ENCODE measurements at regions not wholly inside any gene's neighbourhood (a gene's known extent, or its start where the extent isn't known, plus 50 kb on each side); places are given as distances from the start of the nearest gene placed in this dataset.

DNA sequence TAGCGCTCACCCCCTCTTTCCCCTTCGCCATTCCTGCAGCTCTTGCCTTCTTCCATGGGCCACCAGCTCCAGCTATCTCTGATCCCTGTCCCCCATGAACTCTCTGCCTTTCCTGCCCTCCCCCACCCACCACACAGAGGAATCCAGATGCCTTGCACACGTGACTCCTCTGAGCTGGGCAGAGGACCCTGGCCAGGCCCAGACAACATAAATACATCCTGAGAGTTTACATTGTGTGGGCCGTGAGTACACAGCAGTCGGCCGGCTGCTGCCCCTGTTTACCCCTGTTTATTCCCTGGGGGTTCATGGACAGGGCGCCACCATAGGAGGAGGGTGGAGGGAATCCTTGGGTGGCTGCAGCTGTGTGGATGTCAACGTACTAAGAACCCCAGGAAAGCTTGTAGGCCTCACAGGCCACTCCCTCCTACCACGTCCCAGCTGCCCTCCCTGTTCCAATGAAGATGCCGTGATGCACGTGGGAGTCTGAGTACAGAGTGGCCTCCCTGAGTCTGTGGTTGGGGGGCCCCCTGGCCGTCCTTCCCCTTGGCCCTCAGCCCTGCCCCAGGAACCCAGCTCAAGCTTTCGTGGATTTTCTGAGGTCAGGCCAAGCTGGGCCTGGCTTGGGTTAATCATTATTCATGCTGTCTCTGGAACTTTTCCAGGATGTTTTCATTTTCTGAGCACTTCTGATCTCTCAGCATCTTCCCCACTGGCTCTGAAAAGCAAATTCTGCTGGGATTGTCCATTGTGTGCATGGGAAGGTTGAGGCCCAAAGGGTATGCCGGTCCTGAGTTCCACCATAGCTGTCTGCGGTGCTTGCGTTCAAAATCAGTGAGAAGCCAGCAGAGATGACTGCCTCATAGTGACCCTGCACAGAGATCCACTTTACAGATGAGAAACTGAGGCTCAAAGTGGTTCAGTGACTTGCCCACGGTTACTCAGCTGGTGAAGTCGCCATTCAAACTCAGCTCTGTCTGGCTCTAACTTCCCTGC lies 136.3 kb downstream of the MRPL14 start:
- no peaks in the 10 kb centered on the region for H3K9me2 ChIP-seq (replicated peaks; ENCODE audit: insufficient read depth, low read length)
- H3K9me3 ChIP-seq (ENCODE audit: insufficient read depth, low read length): no peaks in the 10 kb centered on the region
- no peak overlapping the region for H3K4me2 ChIP-seq (ENCODE audit: low read depth, low read length, poor library complexity, severe bottlenecking)
- H3K4me3 ChIP-seq (ENCODE audit: insufficient read depth, low read length, poor library complexity, severe bottlenecking): no peak overlapping the region
- no peaks in the 10 kb centered on the region for H3K36me3 ChIP-seq (ENCODE audit: low read length)
- no peak overlapping the region for H2AFZ ChIP-seq (ENCODE audit: low read depth, low read length, severe bottlenecking)
- H3K9ac ChIP-seq (ENCODE audit: low read length): no peak overlapping the region
- no peaks in the 10 kb centered on the region for H3K79me2 ChIP-seq (ENCODE audit: insufficient read depth, low read length)
- no peaks in the 10 kb centered on the region for H3F3A ChIP-seq (ENCODE audit: insufficient read depth)
- no peaks in the 10 kb centered on the region for H3K27me3 ChIP-seq (ENCODE audit: low read length)
- H3K27ac ChIP-seq (ENCODE audit: low read depth, low read length): no peak overlapping the region
- H4K20me1 ChIP-seq (ENCODE audit: low read depth, low read length): no peaks in the 10 kb centered on the region
- TF ChIP-seq EZH2phosphoT487 (conservative IDR thresholded peaks at IDR 0.05; ENCODE audit: low read length): no peak
- TF ChIP-seq, protein P1, sequence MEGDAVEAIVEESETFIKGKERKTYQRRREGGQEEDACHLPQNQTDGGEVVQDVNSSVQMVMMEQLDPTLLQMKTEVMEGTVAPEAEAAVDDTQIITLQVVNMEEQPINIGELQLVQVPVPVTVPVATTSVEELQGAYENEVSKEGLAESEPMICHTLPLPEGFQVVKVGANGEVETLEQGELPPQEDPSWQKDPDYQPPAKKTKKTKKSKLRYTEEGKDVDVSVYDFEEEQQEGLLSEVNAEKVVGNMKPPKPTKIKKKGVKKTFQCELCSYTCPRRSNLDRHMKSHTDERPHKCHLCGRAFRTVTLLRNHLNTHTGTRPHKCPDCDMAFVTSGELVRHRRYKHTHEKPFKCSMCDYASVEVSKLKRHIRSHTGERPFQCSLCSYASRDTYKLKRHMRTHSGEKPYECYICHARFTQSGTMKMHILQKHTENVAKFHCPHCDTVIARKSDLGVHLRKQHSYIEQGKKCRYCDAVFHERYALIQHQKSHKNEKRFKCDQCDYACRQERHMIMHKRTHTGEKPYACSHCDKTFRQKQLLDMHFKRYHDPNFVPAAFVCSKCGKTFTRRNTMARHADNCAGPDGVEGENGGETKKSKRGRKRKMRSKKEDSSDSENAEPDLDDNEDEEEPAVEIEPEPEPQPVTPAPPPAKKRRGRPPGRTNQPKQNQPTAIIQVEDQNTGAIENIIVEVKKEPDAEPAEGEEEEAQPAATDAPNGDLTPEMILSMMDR (IDR thresholded peaks at IDR 0.05; ENCODE audit: insufficient read depth, low read length, poor library complexity, severe bottlenecking): no peak

GRCh38 chr6:43990275-43990626 lies 137.0 kb downstream of the MRPL14 start:
- Histone ChIP-seq H3K36me3 (ENCODE audit: low read length) (no peaks in the 10 kb centered on the region), H3K4me3 (ENCODE audit: insufficient read depth, low read length, poor library complexity, severe bottlenecking) (no peak overlapping the region), H3K4me2 (ENCODE audit: low read depth, low read length, poor library complexity, severe bottlenecking) (no peak overlapping the region), H4K20me1 (ENCODE audit: low read depth, low read length) (no peaks in the 10 kb centered on the region), H3K9ac (ENCODE audit: low read length) (no peak overlapping the region), H3K9me3 (ENCODE audit: insufficient read depth, low read length) (no peaks in the 10 kb centered on the region), H3F3A (ENCODE audit: insufficient read depth) (no peaks in the 10 kb centered on the region), H2AFZ (ENCODE audit: low read depth, low read length, severe bottlenecking) (no peak overlapping the region), H3K27me3 (ENCODE audit: low read length) (no peaks in the 10 kb centered on the region), H3K79me2 (ENCODE audit: insufficient read depth, low read length) (no peaks in the 10 kb centered on the region), H3K27ac (ENCODE audit: low read depth, low read length) (no peak overlapping the region), H3K9me2 (replicated peaks; ENCODE audit: insufficient read depth, low read length) (no peaks in the 10 kb centered on the region)
- TF ChIP-seq, protein P1 (IDR thresholded peaks at IDR 0.05; ENCODE audit: insufficient read depth, low read length, poor library complexity, severe bottlenecking): no peak
- TF ChIP-seq EZH2phosphoT487 (conservative IDR thresholded peaks at IDR 0.05; ENCODE audit: low read length): no peak

DNA sequence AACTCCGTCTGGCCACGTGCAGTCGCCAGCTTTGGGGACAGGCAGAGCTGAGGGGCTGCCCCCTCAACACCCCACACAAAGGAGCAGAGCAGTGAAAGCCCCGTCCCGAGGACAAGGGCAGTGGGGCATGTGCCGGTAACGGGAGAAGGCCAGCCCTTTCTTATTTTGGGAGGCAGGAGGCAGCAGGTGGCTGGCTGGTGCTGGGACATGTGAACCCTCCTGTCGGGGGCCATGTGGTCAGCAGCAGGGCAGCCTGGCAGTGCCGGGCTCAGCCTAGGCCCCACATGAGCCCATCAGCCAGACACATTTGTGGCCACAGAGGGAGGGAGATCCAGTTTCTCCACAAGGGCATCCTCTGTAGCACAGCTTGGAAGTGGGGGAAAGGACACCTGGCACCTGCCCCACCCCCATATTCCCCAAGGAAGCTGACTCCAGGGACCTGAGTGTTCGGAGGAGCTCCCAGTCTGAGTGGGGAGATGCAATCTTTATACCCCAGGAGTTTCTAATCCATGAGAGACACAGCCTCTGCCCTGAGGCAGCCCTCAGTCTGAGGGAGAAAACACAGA lies 137.6 kb downstream of the MRPL14 start:
- H3K4me3 ChIP-seq (ENCODE audit: insufficient read depth, low read length, poor library complexity, severe bottlenecking): no peak overlapping the region
- H3K9me2 ChIP-seq (replicated peaks; ENCODE audit: insufficient read depth, low read length): no peaks in the 10 kb centered on the region
- no peak overlapping the region for H2AFZ ChIP-seq (ENCODE audit: low read depth, low read length, severe bottlenecking)
- no peaks in the 10 kb centered on the region for H3F3A ChIP-seq (ENCODE audit: insufficient read depth)
- no peak overlapping the region for H3K4me2 ChIP-seq (ENCODE audit: low read depth, low read length, poor library complexity, severe bottlenecking)
- no peak overlapping the region for H3K27ac ChIP-seq (ENCODE audit: low read depth, low read length)
- no peaks in the 10 kb centered on the region for H3K36me3 ChIP-seq (ENCODE audit: low read length)
- no peaks in the 10 kb centered on the region for H3K9me3 ChIP-seq (ENCODE audit: insufficient read depth, low read length)
- H4K20me1 ChIP-seq (ENCODE audit: low read depth, low read length): no peaks in the 10 kb centered on the region
- no peaks in the 10 kb centered on the region for H3K27me3 ChIP-seq (ENCODE audit: low read length)
- no peaks in the 10 kb centered on the region for H3K79me2 ChIP-seq (ENCODE audit: insufficient read depth, low read length)
- TF ChIP-seq, protein P1 (IDR thresholded peaks at IDR 0.05; ENCODE audit: insufficient read depth, low read length, poor library complexity, severe bottlenecking): no peak
- TF ChIP-seq EZH2phosphoT487 (conservative IDR thresholded peaks at IDR 0.05; ENCODE audit: low read length): no peak
- H3K9ac ChIP-seq (ENCODE audit: low read length): no peak overlapping the region

Data from SU-DHL-6 (cell line).